NCI-H2171 treated with DMSO at 0.1 percent for 48 hours (cell line): ENCODE measurements at regions not wholly inside any gene's neighbourhood (a gene's known extent, or its start where the extent isn't known, plus 50 kb on each side); places are given as distances from the start of the nearest gene placed in this dataset.

Source experiments
- DNase-seq: peaks from one replicate; lab custom pipeline; 2025; lab: John Stamatoyannopoulos, UW

DNA sequence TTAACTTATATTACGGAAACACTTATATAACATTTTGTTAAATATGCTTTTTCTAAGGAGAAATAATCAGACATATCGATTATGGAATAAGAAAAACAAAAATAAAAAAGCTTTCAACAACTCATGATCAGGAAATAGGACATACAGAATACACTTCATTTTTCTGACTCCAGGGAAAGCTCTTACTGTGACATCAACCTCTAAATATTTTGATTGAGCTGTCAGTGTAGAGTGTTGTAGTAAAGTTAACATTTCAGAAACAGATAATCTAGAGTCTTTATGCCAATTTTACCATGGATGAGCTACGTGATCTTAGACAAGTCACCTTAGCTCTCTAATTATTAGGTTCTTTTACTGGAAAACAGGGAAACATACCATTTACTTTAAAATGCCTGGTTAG lies 218.9 kb upstream of the SORCS1 start:
- DNase-seq = no peak

DNA sequence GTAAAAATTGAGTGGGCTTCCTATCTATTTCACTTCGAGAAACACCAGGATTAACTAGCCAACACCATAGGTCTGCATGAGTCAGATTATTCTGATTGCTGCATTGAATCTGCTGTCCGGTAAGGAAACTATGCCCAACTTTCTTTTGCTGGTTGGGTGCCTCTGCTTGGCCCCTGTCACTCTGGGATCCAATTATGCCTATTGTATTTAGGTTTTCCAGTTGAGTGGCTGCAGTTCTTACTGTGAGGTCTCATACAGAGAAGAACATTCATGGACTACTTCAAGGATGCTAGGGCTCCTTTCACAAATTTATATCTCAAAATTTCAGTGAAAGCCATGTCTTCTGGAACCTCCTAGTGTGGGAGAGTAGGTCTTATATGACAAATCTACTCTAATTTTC lies 215.1 kb upstream of the SORCS1 start:
- DNase-seq = no peak

DNA sequence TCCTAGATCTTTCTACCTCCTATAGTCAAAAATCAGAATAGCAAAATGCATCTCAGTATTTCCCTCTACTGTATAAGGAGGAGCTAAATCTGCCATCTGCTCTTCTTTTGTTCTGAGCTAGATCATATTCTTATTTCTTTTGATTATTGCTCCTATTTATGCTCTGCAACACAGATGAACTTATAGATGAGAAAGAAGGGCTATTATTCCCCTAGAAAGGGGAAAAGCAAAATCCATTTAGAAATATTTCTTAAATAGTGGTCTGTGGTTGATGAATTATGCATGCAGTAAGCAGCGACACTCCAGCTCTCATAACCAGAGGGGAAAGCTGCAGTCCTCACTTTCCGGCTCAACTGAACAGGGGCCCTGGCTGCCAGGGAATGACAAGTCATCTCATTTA lies 207.3 kb upstream of the SORCS1 start:
- no peak for DNase-seq

DNA sequence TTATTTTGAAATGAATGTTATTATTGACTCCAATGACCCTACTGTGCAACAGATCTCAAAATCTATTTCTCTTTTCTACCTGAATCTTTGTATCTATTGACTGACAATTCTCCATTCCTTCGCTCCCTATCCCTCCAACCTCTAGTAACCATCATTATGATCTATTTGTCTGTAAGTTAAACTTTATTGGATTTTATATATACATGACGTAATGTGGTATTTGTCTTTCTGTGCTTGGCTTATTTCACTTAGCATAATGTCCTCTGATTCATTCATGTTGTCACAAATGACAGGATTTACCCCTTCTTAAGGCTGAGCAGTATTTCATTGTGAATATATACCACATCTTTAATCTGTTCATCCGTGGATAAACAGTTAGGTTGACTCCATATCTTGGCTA lies 200.4 kb upstream of the SORCS1 start:
- DNase-seq = no peak

DNA sequence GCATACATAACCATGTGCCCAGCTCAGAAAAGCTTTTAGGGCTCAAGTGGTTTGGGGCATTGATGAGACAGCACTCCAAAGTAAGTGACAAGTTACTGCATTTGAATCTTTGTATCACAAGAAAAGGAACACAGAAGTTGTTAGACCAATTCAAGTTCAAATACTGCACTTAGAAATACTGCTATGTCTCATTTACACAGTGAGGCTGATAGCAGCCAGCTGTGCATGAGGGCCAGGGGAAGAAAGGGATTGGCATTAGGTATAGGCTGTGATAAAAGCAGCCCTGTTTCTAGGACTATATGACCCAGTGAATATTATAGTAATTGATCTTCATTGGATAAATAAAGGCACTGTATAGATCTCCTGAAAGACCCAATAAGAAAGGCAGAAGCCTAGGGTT lies 197.8 kb upstream of the SORCS1 start:
- DNase-seq = no peak

DNA sequence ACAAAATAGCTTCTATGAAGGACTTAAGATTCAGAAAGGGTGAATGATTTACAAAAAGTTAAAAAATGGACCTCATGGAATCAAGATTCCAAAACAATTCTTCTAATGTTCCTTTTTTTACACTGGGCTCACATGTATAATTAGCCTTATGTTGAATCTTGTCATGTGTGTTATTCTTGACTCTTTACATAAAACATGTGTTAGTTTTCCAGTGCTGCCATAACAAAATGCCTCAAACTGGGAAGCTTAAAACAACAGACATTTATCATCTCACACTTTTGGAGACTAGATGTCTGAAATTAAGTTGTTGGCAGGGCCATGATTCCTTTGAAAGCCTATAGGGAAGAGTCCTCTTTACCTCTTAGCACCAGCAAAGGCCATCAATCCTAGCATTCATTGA lies 192.5 kb upstream of the SORCS1 start:
- DNase-seq = no peak

DNA sequence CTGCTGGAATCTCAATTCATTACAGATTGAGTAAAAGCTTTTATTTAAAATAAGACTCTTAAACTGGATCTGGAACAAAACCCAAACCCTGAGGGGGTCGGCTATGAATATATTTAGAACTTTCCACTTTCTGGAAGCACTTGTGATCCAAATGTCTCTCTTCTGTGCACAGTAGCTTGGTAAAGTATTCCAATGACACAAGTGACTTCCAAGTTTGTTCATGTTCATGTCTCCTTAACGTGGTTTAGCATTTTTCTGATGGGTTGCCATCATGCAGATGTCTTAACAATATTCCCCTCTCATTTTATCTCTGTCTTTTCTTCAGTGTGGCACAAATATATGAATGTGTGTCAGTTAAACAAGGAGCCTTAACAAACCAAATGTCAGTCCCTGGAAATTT lies 191.9 kb upstream of the SORCS1 start:
- DNase-seq = no peak

DNA sequence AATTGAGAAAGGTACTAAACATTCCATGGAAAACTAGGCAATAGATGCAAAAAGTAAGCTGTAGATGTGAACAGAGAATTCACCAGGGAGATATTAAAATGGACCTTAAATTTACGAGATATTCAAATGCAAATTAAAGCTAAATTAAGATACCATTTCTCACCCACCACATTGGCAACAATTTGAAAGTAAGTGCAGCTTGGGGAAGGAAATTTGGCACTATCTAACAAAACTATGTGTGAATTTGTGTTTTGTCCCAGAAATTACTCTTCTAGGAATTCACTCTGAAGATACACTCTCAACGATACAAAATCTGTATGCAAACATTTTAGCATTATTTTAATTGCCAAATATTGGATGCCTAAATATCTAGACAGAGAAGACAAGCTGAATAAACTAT lies 178.2 kb upstream of the SORCS1 start:
- no peak for DNase-seq

DNA sequence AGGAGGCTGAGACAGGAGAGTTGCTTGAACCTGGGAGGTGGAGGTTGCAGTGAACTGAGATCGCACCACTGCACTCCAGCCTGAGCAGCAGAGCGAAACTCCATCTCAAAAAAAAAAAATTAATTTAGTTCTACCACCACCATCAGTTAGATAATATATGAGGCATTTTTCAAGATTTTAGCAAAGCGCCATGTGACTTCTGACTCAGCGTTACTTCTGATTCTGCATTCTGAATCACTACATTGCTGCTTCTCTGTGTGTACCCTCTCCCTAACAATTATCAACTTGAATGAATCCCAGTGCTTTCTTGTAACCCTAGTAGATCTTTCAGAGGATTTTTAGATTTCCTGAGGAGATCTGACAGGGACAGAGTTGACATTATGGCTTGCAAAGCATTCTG lies 176.8 kb upstream of the SORCS1 start:
- DNase-seq = no peak

DNA sequence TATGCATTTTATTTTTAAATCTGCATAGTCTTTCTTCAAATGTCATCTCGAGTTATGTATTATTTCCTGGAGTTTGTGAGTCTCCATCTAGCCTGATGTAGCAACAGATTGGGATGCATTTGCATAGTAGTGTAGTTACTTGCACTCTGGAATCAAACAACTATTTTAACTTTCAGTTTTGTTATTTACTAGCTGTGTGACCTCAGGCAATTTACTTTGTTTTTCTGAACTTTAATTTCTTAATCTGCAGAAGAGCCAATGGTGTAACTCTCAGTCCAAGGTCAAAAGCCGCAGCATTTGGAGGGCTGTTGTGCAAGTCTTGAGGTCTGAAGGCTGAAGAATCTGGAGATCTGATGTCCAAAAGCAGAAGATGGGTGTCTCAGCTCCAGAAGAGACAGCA lies 175.8 kb upstream of the SORCS1 start:
- DNase-seq = no peak

DNA sequence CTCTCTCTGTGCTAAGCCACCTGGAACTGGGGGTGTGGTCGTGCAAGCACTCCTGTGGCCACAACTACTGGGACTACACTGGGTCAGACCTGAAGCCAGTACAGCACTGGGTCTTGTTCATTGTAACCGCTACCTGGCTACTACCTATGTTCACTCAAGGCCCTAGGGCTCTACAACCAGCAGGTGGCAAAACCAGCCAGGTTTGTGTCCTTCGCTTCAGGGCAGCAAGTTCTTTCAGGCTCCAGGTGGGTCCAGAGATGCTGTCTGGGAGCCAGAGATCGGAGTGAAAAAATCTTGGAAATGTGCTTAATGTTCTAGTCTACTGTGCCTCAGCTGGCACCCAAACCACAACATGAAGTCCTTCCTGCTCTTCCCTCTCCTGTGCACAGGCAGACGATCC lies 171.6 kb upstream of the SORCS1 start:
- no peak for DNase-seq

DNA sequence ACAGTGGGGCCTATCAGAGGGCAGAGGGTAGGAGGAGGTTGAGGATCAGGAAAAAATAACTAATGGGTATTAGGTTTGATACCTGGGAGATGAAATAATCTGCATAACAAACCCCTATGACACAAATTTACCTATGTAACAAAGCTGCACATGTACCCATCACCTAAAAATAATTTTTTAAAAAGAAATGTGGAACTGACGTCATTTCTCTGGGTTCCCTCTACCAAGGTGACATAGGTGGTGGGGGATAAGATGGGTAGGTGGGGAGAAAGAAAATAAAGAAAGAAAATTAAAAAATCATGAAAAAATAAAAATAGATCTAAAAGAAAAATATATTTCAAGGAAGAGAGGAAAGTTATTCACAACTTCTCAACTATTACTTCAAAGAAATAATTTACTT lies 153.1 kb upstream of the SORCS1 start:
- DNase-seq = no peak

DNA sequence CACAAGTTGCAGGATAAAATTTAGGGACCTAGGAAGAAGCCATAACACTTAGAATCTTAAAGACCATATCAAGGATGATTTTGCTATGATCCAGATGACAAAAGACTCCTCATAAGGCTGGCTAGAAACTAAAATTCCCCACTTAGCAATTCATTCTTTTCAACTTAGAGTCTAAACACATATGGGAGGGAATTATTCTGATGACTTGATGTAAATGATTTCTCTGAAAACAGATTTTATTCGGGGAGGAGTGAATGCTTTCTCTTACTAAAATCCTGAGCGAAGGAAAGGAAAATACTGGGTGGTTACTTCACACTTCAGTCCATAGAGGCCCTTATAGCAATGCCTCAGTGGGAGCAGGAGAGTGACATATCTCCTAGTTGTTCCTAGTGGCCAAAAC lies 138.7 kb upstream of the SORCS1 start:
- no peak for DNase-seq

DNA sequence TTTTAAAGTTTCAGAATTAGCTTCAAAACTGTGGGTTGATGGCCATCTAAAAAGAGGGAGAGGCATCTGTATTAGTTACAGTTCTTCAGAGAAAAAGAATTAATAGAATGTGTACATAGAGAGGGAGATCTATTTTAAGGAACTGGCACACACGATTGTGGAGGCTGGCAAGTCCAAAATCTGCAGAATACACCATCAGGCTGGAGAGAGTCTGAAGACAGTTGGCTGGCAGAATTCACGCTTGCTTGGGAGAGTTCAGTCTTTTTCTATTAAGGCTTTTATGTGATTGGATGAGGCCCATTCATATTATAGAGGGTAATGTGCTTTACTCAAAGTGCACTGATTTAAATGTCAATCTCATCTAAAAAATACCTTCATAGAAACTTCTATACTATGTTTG lies 135.1 kb upstream of the SORCS1 start:
- no peak for DNase-seq

DNA sequence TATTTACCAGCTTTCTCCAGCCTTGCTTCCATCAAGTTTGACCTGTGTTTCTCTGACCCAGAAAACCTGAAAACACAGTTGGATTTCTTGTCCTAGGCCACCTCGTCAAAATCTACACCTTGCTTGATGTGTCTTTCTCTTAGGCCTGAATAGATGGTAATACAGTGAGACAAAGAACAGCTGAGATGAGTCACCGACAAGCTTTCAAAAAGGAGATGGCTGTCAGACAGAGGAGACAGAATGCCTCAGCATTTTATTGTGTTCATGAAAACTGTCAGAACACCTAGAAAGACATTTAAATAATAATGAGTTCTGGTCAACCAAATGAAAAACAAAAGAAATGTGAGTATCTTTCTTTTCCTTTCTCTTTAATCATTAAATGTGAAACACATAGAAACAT lies 119.7 kb upstream of the SORCS1 start:
- no peak for DNase-seq

DNA sequence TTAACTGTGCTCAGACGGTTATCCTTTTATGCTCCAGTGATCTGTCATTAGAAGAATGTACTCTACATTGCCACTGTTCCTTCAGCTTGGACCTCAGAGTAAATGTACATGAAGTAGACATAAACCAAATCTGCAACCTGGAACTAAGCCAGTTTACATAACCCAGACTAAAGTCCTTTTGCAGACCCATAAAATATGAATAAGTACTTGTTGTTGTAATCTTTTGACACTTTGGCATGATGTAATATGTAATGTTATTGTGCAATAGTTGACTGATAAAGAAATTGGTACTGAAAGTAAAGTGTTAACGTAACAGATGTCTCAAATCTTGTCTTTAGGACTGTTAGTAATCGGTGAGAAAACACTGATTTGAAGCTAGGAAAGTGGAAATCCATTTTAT lies 115.8 kb upstream of the SORCS1 start:
- no peak for DNase-seq

DNA sequence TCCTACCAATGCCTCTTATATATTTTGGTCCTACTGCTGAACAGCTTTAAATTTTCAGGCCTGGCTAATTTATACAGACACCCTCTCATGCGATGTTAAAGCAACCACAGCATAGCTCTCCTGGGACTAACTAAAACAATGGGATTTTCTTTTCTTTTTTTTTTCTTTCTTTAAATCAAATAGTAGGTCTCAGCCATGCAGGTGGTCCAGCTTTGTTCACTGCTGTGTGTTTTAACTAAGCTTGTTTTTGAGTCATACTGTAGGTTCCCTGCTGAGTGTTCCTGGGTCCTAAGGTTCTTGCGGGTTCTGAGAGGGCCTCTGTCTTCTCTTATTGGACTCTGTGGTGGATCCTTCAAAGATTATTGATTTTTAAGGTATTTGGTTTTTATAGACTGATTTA lies 113.1 kb upstream of the SORCS1 start:
- DNase-seq = no peak

DNA sequence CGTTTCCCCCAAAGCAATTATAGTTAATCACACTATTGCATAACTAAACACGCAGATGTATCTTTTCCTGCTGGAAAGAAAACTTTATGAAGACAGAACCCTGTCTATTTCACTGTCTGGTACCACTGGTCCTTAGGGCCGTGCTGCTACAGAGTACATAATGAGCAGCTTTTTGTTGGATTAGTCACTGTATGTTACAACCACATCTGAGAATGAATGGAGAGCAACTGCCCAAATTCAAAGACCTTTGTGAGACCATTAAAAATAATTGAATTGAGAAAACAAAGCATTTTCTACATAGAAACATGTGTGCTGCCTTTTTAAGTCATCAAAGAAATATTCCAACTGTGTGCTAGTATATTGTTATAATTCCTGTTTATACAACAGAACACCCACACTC lies 111.3 kb upstream of the SORCS1 start:
- no peak for DNase-seq

DNA sequence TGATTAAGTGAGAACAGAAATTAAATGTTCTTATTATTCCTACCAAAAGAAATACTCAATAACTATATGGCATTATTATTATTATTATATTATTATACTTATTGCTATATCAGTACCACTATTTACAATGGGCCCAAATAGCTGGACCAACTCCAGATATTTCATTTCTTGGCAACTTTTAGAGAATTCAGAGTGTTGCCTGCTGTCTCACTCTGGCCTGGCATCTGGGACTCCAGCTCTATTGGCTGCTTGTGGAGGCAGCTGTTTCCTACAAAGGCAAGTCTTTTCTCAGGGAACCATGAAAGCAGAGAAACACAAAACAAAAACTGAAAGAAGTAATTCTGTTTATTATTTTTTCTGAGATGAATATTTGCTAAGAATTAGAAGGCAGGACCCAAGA lies 105.1 kb upstream of the SORCS1 start:
- DNase-seq = no peak

DNA sequence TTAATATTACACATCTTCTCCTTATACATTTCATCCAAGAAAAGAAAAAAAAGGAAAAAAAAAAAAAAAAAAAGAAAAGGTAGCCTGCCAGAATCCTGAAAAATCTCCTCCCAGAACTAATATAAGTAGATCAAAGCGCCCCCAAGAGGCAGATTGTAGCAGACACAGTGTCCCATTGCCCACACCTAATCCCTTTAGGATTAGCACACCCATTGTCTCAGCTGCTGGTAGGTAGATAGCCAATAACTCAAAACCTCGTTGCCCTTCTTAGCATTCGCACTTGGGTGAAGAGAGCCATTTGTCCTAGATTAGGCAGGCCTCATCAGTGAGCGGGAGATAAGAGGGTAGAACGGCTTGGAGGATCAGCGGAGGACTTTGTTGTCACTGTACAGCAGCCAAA lies 100.2 kb upstream of the SORCS1 start:
- DNase-seq = no peak

DNA sequence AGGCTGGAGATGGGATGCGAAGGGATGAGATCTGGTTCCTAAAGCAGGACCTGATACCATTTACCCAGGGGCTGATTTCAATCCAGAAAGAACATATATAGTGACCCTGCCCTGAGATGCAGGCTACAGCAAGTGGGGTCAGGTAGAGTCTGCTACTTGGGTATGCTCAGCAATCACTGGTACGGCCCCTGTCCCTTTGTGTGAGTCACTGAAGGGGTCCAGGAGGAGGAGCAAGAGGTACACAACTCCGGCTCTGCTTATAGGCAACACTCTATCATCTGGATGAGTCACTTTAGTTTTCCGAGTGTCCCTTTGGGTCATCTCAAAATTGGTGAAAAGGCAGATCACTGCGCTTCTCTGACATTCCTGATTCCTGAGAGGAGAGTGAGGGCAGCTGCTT lies 79.6 kb upstream of the SORCS1 start:
- no peak for DNase-seq

DNA sequence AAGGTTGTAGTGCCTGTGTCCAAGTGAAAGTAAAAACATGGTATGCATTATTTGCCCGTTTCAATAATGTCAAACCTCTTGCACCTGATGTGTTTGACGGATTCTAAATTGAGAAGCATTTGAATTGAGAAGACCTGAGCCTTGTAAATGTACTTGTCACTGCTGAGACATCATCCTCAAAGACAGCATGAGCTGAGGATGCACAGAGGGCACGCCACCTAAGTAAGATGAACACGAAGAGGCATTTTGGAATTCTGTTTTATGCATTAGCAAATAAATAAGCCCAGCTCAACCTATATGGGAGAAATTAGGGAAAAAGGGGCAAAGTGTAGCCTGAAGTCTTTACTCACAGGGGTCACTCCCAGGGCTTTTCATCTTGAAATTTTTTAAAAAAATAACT lies 73.8 kb upstream of the SORCS1 start:
- no peak for DNase-seq

DNA sequence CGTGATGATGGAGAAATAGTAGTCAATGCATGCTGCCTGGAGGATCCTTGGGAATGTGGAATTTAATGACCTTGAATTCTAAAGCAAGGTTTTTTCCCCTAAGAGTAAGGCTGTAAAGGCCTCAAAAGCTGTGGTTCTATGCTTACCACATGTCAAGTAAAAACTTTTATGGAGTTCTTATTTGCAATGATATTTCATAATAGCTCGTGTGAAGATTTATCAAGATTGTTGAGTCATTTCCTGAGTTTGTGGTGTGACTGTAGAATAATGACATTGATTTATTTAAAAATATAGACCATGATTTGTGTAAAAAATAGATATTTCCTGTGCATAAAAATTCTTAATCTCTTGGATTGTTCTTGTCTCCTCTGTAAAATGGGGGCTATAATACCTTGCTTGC lies 67.5 kb upstream of the SORCS1 start:
- no peak for DNase-seq

DNA sequence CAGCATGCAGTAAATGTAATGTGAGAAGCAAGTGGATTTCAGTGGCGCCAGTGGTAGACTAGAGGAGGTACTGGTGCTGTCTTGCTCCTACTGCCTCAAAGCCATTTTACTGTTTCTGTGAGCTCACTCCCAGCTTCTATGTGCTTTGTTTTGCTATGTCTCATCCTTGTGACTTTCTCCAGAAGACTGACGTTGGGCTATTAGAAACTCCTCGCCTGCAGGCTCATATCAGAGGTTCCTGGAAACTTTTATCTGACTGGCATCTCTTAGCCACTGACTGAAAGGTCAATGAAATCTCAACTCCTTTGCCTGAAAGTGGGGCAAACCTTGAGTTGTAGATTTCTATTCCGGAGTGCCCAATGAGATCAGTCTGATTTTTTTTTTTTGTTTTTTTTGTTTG lies 66.4 kb upstream of the SORCS1 start:
- no peak for DNase-seq

DNA sequence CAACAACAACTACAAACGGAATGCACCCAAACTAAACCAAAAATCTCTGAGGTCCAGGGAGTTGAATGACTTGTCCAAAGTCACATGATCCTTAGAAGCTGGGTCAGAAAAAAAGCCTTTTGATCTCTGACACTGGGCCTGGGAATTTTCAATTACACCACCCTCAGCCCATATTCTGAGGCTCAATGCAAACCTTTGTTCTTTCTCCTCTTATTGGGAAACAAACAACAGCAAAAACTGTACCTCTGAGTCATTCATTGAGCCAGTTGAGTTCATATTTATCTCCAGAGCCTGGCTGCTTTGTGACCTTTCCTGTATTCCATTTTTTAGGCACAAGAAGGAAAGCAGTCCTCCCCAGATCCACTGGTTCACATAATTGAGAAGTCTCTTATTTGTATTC lies 51.2 kb upstream of the SORCS1 start:
- no peak for DNase-seq
